CD4-positive, alpha-beta T cell (primary cell): ENCODE measurements at regions not wholly inside any gene's neighbourhood (a gene's known extent, or its start where the extent isn't known, plus 50 kb on each side); places are given as distances from the start of the nearest gene placed in this dataset.
A peak's percentile ranks its signal among the peaks of the same experiment; 100 is the strongest.

ENCODE experiments used
- ATAC-seq: fragments of 200-7000 bp; cut with Tn5 transposase; one replicate; pipeline ENCODE4 v1.10.0; 2022; ENCODE audit warnings: mild to moderate bottlenecking; ENCODE audit not compliant: poor library complexity
- CTCF ChIA-PET: fragments of 350-600 bp; sonication (Branson Sonifier 250); formaldehyde crosslinking; loops from one replicate; lab custom pipeline; 2021; ENCODE audit warnings: antibody characterized with exemption, inconsistent platforms; lab: Charles Lee
- POLR2A ChIA-PET: fragments of 350-600 bp; sonication (Branson Sonifier 250); formaldehyde crosslinking; loops from one replicate; lab custom pipeline; 2021; ENCODE audit warnings: antibody characterized with exemption, inconsistent platforms; lab: Charles Lee
- DNase-seq, 14 experiments: peaks; one replicate each; pipeline ENCODE4 v3.0.0-alpha.2; 2013 to 2020; ENCODE audit warnings: mixed read lengths in 2 of 14
- H3K27ac ChIP-seq, 2 donors: one replicate each; pipeline versions ENCODE4 v1.5.1 to v1.7.0; 2013; ENCODE audit warnings: low read length in 2 of 2, low read depth in 1 of 2, mild to moderate bottlenecking in 1 of 2
- H3K27me3 ChIP-seq, 2 experiments: 1 replicate in 1 of 2; 2 replicates in 1 of 2; pipeline versions ENCODE4 v1.6.1 to v1.7.0; 2013; ENCODE audit warnings: low read length in 2 of 2, control low read depth in 1 of 2, mild to moderate bottlenecking in 1 of 2, moderate library complexity in 1 of 2; ENCODE audit not compliant: insufficient read depth in 2 of 2, control insufficient read depth in 1 of 2
- H3K36me3 ChIP-seq: one replicate; pipeline ENCODE4 v1.6.1; 2013; ENCODE audit warnings: low read length, control low read depth; ENCODE audit not compliant: insufficient read depth
- H3K4me1 ChIP-seq: one replicate; pipeline ENCODE4 v1.6.1; 2013; ENCODE audit warnings: low read length, control low read depth; ENCODE audit not compliant: insufficient read depth
- H3K4me3 ChIP-seq: one replicate; pipeline ENCODE4 v1.5.1; 2013; ENCODE audit warnings: mild to moderate bottlenecking, low read length, moderate library complexity
- H3K9me3 ChIP-seq, 2 experiments: 1 replicate in 1 of 2; 2 replicates in 1 of 2; pipeline versions ENCODE4 v1.6.1 to v1.7.0; 2013; ENCODE audit warnings: low read length in 2 of 2, mild to moderate bottlenecking in 2 of 2, control low read depth in 1 of 2, moderate library complexity in 1 of 2; ENCODE audit not compliant: control insufficient read depth in 1 of 2, insufficient read depth in 1 of 2
- H3K27ac Mint-ChIP-seq: one replicate; pipeline ENCODE4 v1.8.0; 2020; ENCODE audit warnings: mixed read lengths
- H3K27me3 Mint-ChIP-seq: one replicate; pipeline ENCODE4 v1.8.0; 2021; ENCODE audit warnings: mixed read lengths
- H3K36me3 Mint-ChIP-seq: one replicate; pipeline ENCODE4 v1.8.0; 2021; ENCODE audit warnings: low read depth, mixed read lengths
- H3K4me1 Mint-ChIP-seq: one replicate; pipeline ENCODE4 v1.8.0; 2021; ENCODE audit warnings: low read depth, mixed read lengths
- H3K4me3 Mint-ChIP-seq: one replicate; pipeline ENCODE4 v1.8.0; 2020; ENCODE audit warnings: mild to moderate bottlenecking, mixed read lengths
- H3K9me3 Mint-ChIP-seq: one replicate; pipeline ENCODE4 v1.8.0; 2020; ENCODE audit warnings: mixed read lengths
- CTCF ChIP-seq: fragments of 200-600 bp; IDR thresholded peaks from one replicate; pipeline ENCODE4 v1.8.0; 2022; ENCODE audit warnings: antibody characterized with exemption, mild to moderate bottlenecking
- intact Hi-C, 2 experiments: fragments of 100-400 bp; cut with DNase I in 1 of 2; cut with micrococcal nuclease in 1 of 2; formaldehyde crosslinking; loops; one replicate each; pipeline versions ENCODE4 v1.15.1 to v1.9.0; 2023 to 2025; cut with DNase I, micrococcal nuclease

- H3K27ac ChIP-seq = no peak overlapping the region
- ChIA-PET CTCF (no interaction called here), POLR2A (no interaction called here)
- H3K9me3 Mint-ChIP-seq = no peaks in the 10 kb centered on the region
- DNase-seq (no peak), ATAC-seq (no peak)
- H3K4me1 ChIP-seq = peaks cover 18% of the 10 kb centered on the region
- H3K36me3 ChIP-seq = no peaks in the 10 kb centered on the region
- H3K4me3 ChIP-seq = no peak overlapping the region
- no peaks in the 10 kb centered on the region for H3K36me3 Mint-ChIP-seq
- H3K4me1 Mint-ChIP-seq = no peaks in the 10 kb centered on the region
- peaks cover 0 to 10% of the 10 kb centered on the region in 2 experiments for H3K9me3 ChIP-seq
- intact Hi-C loops = no loop called here
- no peak for TF ChIP-seq CTCF
- H3K27me3 ChIP-seq = no peaks in the 10 kb centered on the region
- no peaks in the 10 kb centered on the region for H3K27me3 Mint-ChIP-seq
- H3K4me3 Mint-ChIP-seq = no peak overlapping the region
- H3K27ac Mint-ChIP-seq = no peak overlapping the region
Observed at GRCh38 chr1:2861988-2862813, 60.7 kb upstream of the TTC34 start.

GRCh38 chr1:2862814-2863647, 61.5 kb upstream of the TTC34 start:
- POLR2A ChIA-PET = no interaction called here
- no peaks in the 10 kb centered on the region for H3K4me1 Mint-ChIP-seq

GRCh38 chr1:2863648-2863963, 62.1 kb upstream of the TTC34 start:
- Mint-ChIP-seq H3K4me3 (no peak overlapping the region), H3K36me3 (no peaks in the 10 kb centered on the region), H3K4me1 (no peaks in the 10 kb centered on the region), H3K27ac (no peak overlapping the region), H3K27me3 (no peaks in the 10 kb centered on the region), H3K9me3 (no peaks in the 10 kb centered on the region)
- H3K27ac ChIP-seq = no peak overlapping the region
- CTCF ChIA-PET = no interaction called here
- peak in 1 of 14 experiments; percentile 13 for DNase-seq
- ATAC-seq = no peak
- peaks cover 0 to 10% of the 10 kb centered on the region in 2 experiments for H3K9me3 ChIP-seq
- intact Hi-C loops = no loop called here
- POLR2A ChIA-PET = no interaction called here
- TF ChIP-seq CTCF = no peak
- no peaks in the 10 kb centered on the region for H3K36me3 ChIP-seq
- H3K4me3 ChIP-seq = peak overlapping the region; percentile 14
- no peaks in the 10 kb centered on the region for H3K27me3 ChIP-seq
- peaks cover 18% of the 10 kb centered on the region for H3K4me1 ChIP-seq

More at GRCh38 chr1:2862814-2863647, 61.5 kb upstream of the TTC34 start:
- Mint-ChIP-seq H3K9me3 (no peaks in the 10 kb centered on the region), H3K4me3 (no peak overlapping the region), H3K27ac (no peak overlapping the region), H3K27me3 (no peaks in the 10 kb centered on the region), H3K36me3 (no peaks in the 10 kb centered on the region)
- Histone ChIP-seq H3K9me3 (peaks cover 0 to 10% of the 10 kb centered on the region in 2 experiments), H3K27ac (no peak overlapping the region), H3K4me3 (no peak overlapping the region), H3K36me3 (no peaks in the 10 kb centered on the region), H3K27me3 (no peaks in the 10 kb centered on the region), H3K4me1 (peaks cover 18% of the 10 kb centered on the region)
- no peak for TF ChIP-seq CTCF
- ATAC-seq (no peak), DNase-seq (no peak)
- CTCF ChIA-PET = no interaction called here
- intact Hi-C loops = no loop called here
